Activated CD8-positive, alpha-beta T cell treated with anti-CD3 and anti-CD28 coated beads for 36 hours (primary cell): ENCODE measurements at regions not wholly inside any gene's neighbourhood (a gene's known extent, or its start where the extent isn't known, plus 50 kb on each side); places are given as distances from the start of the nearest gene placed in this dataset.

Experiments used
- ATAC-seq: fragments of 200-7000 bp; cut with Tn5 transposase; one replicate; pipeline ENCODE4 v1.10.0; 2021; ENCODE audit warnings: mild to moderate bottlenecking, moderate library complexity
- CTCF ChIA-PET: fragments of 350-600 bp; sonication (Branson Sonifier 250); formaldehyde crosslinking; loops from one replicate; lab custom pipeline; 2021; ENCODE audit warnings: antibody characterized with exemption; lab: Charles Lee
- POLR2A ChIA-PET: fragments of 350-600 bp; sonication (Branson Sonifier 250); formaldehyde crosslinking; loops from one replicate; lab custom pipeline; 2021; ENCODE audit warnings: antibody characterized with exemption; lab: Charles Lee
- DNase-seq: peaks from one replicate; pipeline ENCODE4 v3.0.0-alpha.2; 2020
- H3K27ac Mint-ChIP-seq: one replicate; pipeline ENCODE4 v1.8.0; 2021; ENCODE audit warnings: mild to moderate bottlenecking, mixed read lengths
- H3K27me3 Mint-ChIP-seq: one replicate; pipeline ENCODE4 v1.8.0; 2021; ENCODE audit warnings: mixed read lengths
- H3K36me3 Mint-ChIP-seq: one replicate; pipeline ENCODE4 v1.8.0; 2021; ENCODE audit warnings: low read depth, mixed read lengths
- H3K4me1 Mint-ChIP-seq: one replicate; pipeline ENCODE4 v1.8.0; 2021; ENCODE audit warnings: low read depth, mixed read lengths
- H3K4me3 Mint-ChIP-seq: one replicate; pipeline ENCODE4 v1.8.0; 2021; ENCODE audit warnings: mild to moderate bottlenecking, moderate library complexity, mixed read lengths
- H3K9me3 Mint-ChIP-seq: one replicate; pipeline ENCODE4 v1.8.0; 2021; ENCODE audit warnings: mixed read lengths
- intact Hi-C: fragments of 100-400 bp; cut with micrococcal nuclease; formaldehyde crosslinking; loops from one replicate; pipeline ENCODE4 v1.10.0; 2022
- TF ChIP-seq, protein P1 (sequence below): fragments of 200-600 bp; IDR thresholded peaks from one replicate; pipeline ENCODE4 v1.8.0; 2022; ENCODE audit warnings: antibody characterized with exemption, mild to moderate bottlenecking

- POLR2A ChIA-PET, result no interaction called here
Observed at GRCh38 chr11:134524201-134524600, 112.2 kb upstream of the B3GAT1 start.

DNA sequence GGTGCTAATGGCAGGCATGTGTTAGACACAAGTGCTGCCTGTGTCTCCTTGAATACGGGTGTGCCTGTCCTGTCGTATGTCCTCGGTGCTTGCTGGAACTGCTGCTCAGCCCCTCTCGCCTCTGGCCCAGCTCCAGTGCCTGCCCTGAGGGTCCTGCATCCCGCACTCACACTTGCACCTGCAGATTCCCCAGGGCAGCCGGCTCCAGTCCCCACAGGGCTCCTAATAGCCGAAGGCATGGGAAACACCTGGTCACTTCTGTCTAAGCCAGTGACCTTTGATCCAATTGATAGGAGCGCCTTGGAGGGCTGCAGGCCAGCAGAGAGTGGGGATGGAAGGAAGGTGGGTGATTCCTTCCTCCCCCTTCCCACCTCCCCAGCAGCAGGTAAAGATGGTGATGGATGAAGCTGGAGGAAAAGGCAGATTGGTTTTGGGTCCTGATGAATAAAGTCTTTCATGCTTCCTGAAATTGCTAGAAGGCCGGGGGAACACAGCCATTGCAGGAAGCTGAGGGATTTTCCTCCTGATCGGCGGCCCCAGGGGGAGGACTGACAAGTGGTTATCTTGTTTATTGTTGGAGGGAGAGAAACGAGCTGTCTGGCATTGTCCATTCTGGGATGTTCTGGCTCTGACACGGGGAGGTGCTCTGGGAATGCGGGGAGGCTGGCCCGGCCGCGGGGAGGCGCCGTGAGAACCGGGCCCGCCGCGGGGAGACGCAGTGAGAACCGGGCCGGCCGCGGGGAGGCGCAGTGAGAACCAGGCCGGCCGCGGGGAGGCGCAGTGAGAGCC is 110.9 kb upstream of the B3GAT1 start:
- no peak for ATAC-seq

More at GRCh38 chr11:134524201-134524600, 112.2 kb upstream of the B3GAT1 start:
- DNase-seq, result no peak
- H3K4me3 Mint-ChIP-seq, result no peak overlapping the region
- CTCF ChIA-PET, result no interaction called here
- H3K9me3 Mint-ChIP-seq, result no peaks in the 10 kb centered on the region
- H3K27me3 Mint-ChIP-seq, result peaks cover 3% of the 10 kb centered on the region
- H3K4me1 Mint-ChIP-seq, result no peaks in the 10 kb centered on the region
- H3K27ac Mint-ChIP-seq, result no peak overlapping the region
- intact Hi-C loops, result no loop called here
- H3K36me3 Mint-ChIP-seq, result no peaks in the 10 kb centered on the region
- no peak for ATAC-seq
- TF ChIP-seq, protein P1, sequence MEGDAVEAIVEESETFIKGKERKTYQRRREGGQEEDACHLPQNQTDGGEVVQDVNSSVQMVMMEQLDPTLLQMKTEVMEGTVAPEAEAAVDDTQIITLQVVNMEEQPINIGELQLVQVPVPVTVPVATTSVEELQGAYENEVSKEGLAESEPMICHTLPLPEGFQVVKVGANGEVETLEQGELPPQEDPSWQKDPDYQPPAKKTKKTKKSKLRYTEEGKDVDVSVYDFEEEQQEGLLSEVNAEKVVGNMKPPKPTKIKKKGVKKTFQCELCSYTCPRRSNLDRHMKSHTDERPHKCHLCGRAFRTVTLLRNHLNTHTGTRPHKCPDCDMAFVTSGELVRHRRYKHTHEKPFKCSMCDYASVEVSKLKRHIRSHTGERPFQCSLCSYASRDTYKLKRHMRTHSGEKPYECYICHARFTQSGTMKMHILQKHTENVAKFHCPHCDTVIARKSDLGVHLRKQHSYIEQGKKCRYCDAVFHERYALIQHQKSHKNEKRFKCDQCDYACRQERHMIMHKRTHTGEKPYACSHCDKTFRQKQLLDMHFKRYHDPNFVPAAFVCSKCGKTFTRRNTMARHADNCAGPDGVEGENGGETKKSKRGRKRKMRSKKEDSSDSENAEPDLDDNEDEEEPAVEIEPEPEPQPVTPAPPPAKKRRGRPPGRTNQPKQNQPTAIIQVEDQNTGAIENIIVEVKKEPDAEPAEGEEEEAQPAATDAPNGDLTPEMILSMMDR, result no peak

GRCh38 chr11:134521452-134522289 is 109.6 kb upstream of the B3GAT1 start:
- H3K4me1 Mint-ChIP-seq, result no peaks in the 10 kb centered on the region
- H3K27me3 Mint-ChIP-seq, result peaks cover 3% of the 10 kb centered on the region
- CTCF ChIA-PET, result no interaction called here
- POLR2A ChIA-PET, result interaction anchor here (1.1 kb wide), 1 partner anchor 24 kb away, joined by 3 read pairs; no protein-coding TSS in a partner anchor
- no peaks in the 10 kb centered on the region for H3K9me3 Mint-ChIP-seq
- DNase-seq (no peak), ATAC-seq (no peak)
- no peak overlapping the region for H3K27ac Mint-ChIP-seq
- intact Hi-C loops, result no loop called here
- TF ChIP-seq, protein P1, result no peak
- no peaks in the 10 kb centered on the region for H3K36me3 Mint-ChIP-seq
- H3K4me3 Mint-ChIP-seq, result no peak overlapping the region

More for the DNA sequence above, 110.9 kb upstream of the B3GAT1 start:
- H3K27me3 Mint-ChIP-seq, result peaks cover 3% of the 10 kb centered on the region
- TF ChIP-seq, protein P1, result no peak
- H3K9me3 Mint-ChIP-seq, result no peaks in the 10 kb centered on the region
- H3K4me1 Mint-ChIP-seq, result no peaks in the 10 kb centered on the region
- ChIA-PET POLR2A (no interaction called here), CTCF (no interaction called here)
- DNase-seq, result no peak
- H3K27ac Mint-ChIP-seq, result no peak overlapping the region
- H3K36me3 Mint-ChIP-seq, result no peaks in the 10 kb centered on the region
- intact Hi-C loops, result no loop called here
- no peak overlapping the region for H3K4me3 Mint-ChIP-seq

DNA sequence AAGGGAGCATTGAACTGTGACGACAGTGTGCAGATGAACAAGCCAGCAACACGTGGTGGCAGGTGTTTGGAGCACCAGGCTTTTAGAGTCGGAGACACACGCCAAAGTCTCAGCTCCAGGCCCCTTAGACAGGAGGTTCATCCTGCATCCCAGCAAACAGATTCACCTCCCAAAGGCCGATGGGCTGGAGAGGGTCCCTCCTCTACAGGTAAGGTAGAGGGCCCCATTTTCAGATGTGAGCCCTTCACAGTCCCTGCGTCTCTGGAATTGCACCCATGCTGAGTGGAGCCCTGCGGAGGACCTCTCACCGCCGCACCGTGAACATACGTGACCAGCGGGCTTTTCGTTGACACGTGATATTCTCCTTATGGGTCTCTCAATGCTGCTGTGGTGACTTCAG is 109.0 kb upstream of the B3GAT1 start:
- H3K36me3 Mint-ChIP-seq, result no peaks in the 10 kb centered on the region

More for the DNA sequence above, 109.0 kb upstream of the B3GAT1 start:
- ATAC-seq, result no peak
- POLR2A ChIA-PET, result interaction anchor here (1.1 kb wide), 1 partner anchor 24 kb away, joined by 3 read pairs; no protein-coding TSS in a partner anchor
- Mint-ChIP-seq H3K4me3 (no peak overlapping the region), H3K9me3 (no peaks in the 10 kb centered on the region), H3K4me1 (no peaks in the 10 kb centered on the region), H3K27me3 (peaks cover 3% of the 10 kb centered on the region), H3K27ac (no peak overlapping the region)
- CTCF ChIA-PET, result no interaction called here
- DNase-seq, result no peak
- intact Hi-C loops, result no loop called here
- TF ChIP-seq, protein P1, result no peak
